K562 (cell line): ENCODE measurements at regions not wholly inside any gene's neighbourhood (a gene's known extent, or its start where the extent isn't known, plus 50 kb on each side); places are given as distances from the start of the nearest gene placed in this dataset.

Experiments
- ATAC-seq: fragments of 200-7000 bp; cut with Tn5 transposase; 3 replicates; pipeline ENCODE4 v1.9.1; 2020; ENCODE audit warnings: moderate library complexity
- BruUV-seq: library from RNA; stranded (reverse); fragments of 400-500 nt; replicated peaks from 2 replicates; lab custom pipeline; 2021; lab: Mats Ljungman, UMichigan
- CTCF ChIA-PET: fragments of 300-600 bp; formaldehyde crosslinking; extraction: SDS; loops from one replicate; lab custom pipeline; 2021; ENCODE audit warnings: low intra/inter-chr PET ratio; lab: Yijun Ruan, JAX
- POLR2A ChIA-PET: fragments of 300-600, 350-650 bp; sonication (Branson Sonifier 250); formaldehyde crosslinking; extraction: SDS; loops from one replicate; lab custom pipeline; 2021; ENCODE audit warnings: antibody characterized with exemption, inconsistent platforms; lab: Yijun Ruan, JAX
- DNase-seq, 4 experiments: peaks; one replicate each; pipeline versions ENCODE4 v3.0.0 to v3.0.0-alpha.2; 2011 to 2018; ENCODE audit warnings: low spot score in 3 of 4, mixed read lengths in 3 of 4; ENCODE audit errors: extremely low read depth in 1 of 4
- FAIRE-seq: peaks from 2 replicates; lab custom pipeline; 2011; peaks lifted over from hg19 to GRCh38; lab: Jason Lieb, UNC
- H2AFZ ChIP-seq: 2 replicates; pipeline ENCODE4 v1.6.0; 2011; ENCODE audit warnings: low read depth, low read length, control low read depth, inconsistent platforms
- H3K27ac ChIP-seq: fragments of 200-600 bp; 3 replicates; pipeline ENCODE4 v1.8.0; 2011; ENCODE audit warnings: low read depth, mild to moderate bottlenecking, control low read depth, inconsistent platforms, low read length, moderate library complexity, mixed read lengths; ENCODE audit errors: extremely low read depth
- H3K27me3 ChIP-seq, 2 experiments: fragments of 300-600 bp in 1 of 2; 2 replicates in 1 of 2; 3 replicates in 1 of 2; pipeline versions ENCODE4 v1.6.0 to v1.8.0; 2011; ENCODE audit warnings: inconsistent platforms in 2 of 2, low read length in 2 of 2, mild to moderate bottlenecking in 1 of 2, mixed read lengths in 1 of 2, moderate library complexity in 1 of 2; ENCODE audit not compliant: control insufficient read depth in 2 of 2, insufficient read depth in 2 of 2
- H3K36me3 ChIP-seq: fragments of 300-600 bp; 3 replicates; pipeline ENCODE4 v1.8.0; 2011; ENCODE audit warnings: mild to moderate bottlenecking, low read length, inconsistent platforms; ENCODE audit not compliant: control insufficient read depth, insufficient read depth
- H3K4me1 ChIP-seq, 2 experiments: fragments of 200-600 bp in 1 of 2; replicated peaks in 1 of 2; 2 replicates in 1 of 2; 3 replicates in 1 of 2; pipeline versions ENCODE4 v1.5.1 to v1.8.0; 2011; ENCODE audit warnings: inconsistent platforms in 2 of 2, low read length in 2 of 2, mild to moderate bottlenecking in 1 of 2, mixed read lengths in 1 of 2, moderate library complexity in 1 of 2; ENCODE audit not compliant: control insufficient read depth in 2 of 2, insufficient read depth in 2 of 2
- H3K4me2 ChIP-seq: 2 replicates; pipeline ENCODE4 v1.6.1; 2011; ENCODE audit warnings: low read length, control low read depth, inconsistent platforms, mixed read lengths; ENCODE audit not compliant: insufficient read depth
- H3K4me3 ChIP-seq: fragments of 200-600 bp; sonication (generic), shearing (Covaris generic); 2 replicates; pipeline ENCODE4 v1.5.1; 2016; ENCODE audit warnings: control low read depth, inconsistent platforms
- H3K79me2 ChIP-seq: fragments of 200-600 bp; 3 replicates; pipeline ENCODE4 v1.8.0; 2011; ENCODE audit warnings: low read length, inconsistent platforms; ENCODE audit not compliant: control insufficient read depth, insufficient read depth
- H3K9ac ChIP-seq, 2 experiments: 2 replicates each; pipeline versions ENCODE4 v1.6.0 to v1.6.1; 2011; ENCODE audit warnings: low read depth in 2 of 2, low read length in 2 of 2, control low read depth in 1 of 2, inconsistent platforms in 1 of 2, mild to moderate bottlenecking in 1 of 2, mixed read lengths in 1 of 2; ENCODE audit not compliant: insufficient read depth in 1 of 2
- H3K9me1 ChIP-seq: one replicate; pipeline ENCODE4 v1.6.0; 2011; ENCODE audit warnings: inconsistent platforms, mild to moderate bottlenecking, low read length, moderate library complexity; ENCODE audit not compliant: control insufficient read depth, insufficient read depth
- H3K9me3 ChIP-seq: replicated peaks from 2 replicates; pipeline ENCODE4 v1.5.1; 2011; ENCODE audit warnings: low read depth, low read length, inconsistent platforms; ENCODE audit not compliant: control insufficient read depth, insufficient read depth
- H4K20me1 ChIP-seq: replicated peaks from 2 replicates; pipeline ENCODE4 v1.6.1; 2011; ENCODE audit warnings: low read length, inconsistent platforms, mixed read lengths; ENCODE audit not compliant: control insufficient read depth, insufficient read depth
- CAMTA2 ChIP-seq: fragments of 250-450 bp; sonication (Bioruptor Pico); conservative IDR thresholded peaks from 2 replicates; pipeline ENCODE4 v1.5.1; 2022
- CREB1 ChIP-seq, 2 experiments: sonication (generic) in 1 of 2; formaldehyde crosslinking in 1 of 2; IDR thresholded peaks; 2 replicates each; pipeline versions ENCODE4 v1.6.1 to v1.8.0; 2012 to 2022; ENCODE audit warnings: inconsistent platforms in 1 of 2, mild to moderate bottlenecking in 1 of 2, missing genetic modification reagents in 1 of 2, moderate library complexity in 1 of 2
- GATAD2A ChIP-seq: fragments of 450-650 bp; IDR thresholded peaks from 2 replicates; pipeline ENCODE4 v1.6.1; 2017
- PHF20 ChIP-seq: fragments of 450-650 bp; IDR thresholded peaks from 2 replicates; pipeline ENCODE4 v1.6.1; 2018; ENCODE audit not compliant: partially characterized antibody
- RBM15 ChIP-seq: fragments of 200-400 bp; formaldehyde crosslinking; IDR thresholded peaks from 2 replicates; pipeline ENCODE4 v1.6.1; 2018; ENCODE audit warnings: mild to moderate bottlenecking, low read length, moderate library complexity; ENCODE audit not compliant: insufficient read depth
- TAF9B ChIP-seq: fragments of 450-650 bp; IDR thresholded peaks from 2 replicates; pipeline ENCODE4 v1.6.1; 2018; ENCODE audit warnings: mild to moderate bottlenecking; ENCODE audit not compliant: partially characterized antibody
- WGBS: fragments of 100-300 bp; shearing (Covaris generic); methylation state at CpG from one replicate; pipeline ENCODE4 v1.1.6; 2016; ENCODE audit warnings: low coverage, mixed read lengths; ENCODE audit not compliant: insufficient coverage; ENCODE audit errors: missing lambda C conversion rate; 5-methylcytosine and 5-hydroxymethylcytosine counted together
- in situ Hi-C: fragments of 300-500 bp; cut with MboI; formaldehyde crosslinking; loops from 4 replicates; pipeline ENCODE4 v1.15.0; 2018; ENCODE audit warnings: inconsistent platforms, mixed read lengths
- intact Hi-C: fragments of 100-400 bp; cut with micrococcal nuclease; formaldehyde crosslinking; loops from 2 replicates; pipeline ENCODE4 v1.14.2; 2022
- TF ChIP-seq, protein P1 (sequence below): fragments of 250-450 bp; sonication (Bioruptor Pico); IDR thresholded peaks from 2 replicates; pipeline ENCODE4 v1.8.0; 2022; ENCODE audit warnings: inconsistent platforms, mild to moderate bottlenecking, moderate library complexity, borderline replicate concordance
- TF ChIP-seq, protein P2 (sequence below): fragments of 450-650 bp; formaldehyde crosslinking; IDR thresholded peaks from 2 replicates; pipeline ENCODE4 v1.4.0; 2020; ENCODE audit warnings: mild to moderate bottlenecking, mixed read lengths

GRCh38 chr15:69578787-69579583 lies 126.4 kb downstream of the RPLP1 start:
- ChIA-PET CTCF (no interaction called here), POLR2A (no interaction called here)
- Histone ChIP-seq H3K27me3 (peaks cover 11 to 38% of the 10 kb centered on the region in 2 experiments), H3K9ac (no peak overlapping the region), H3K4me2 (no peak overlapping the region), H2AFZ (no peak overlapping the region), H3K4me1 (no peaks in the 10 kb centered on the region), H3K79me2 (no peaks in the 10 kb centered on the region), H3K4me3 (no peak overlapping the region), H3K36me3 (no peaks in the 10 kb centered on the region), H3K9me3 (no peaks in the 10 kb centered on the region), H3K27ac (no peak overlapping the region), H3K9me1 (no peaks in the 10 kb centered on the region)
- FAIRE-seq: no peak
- ATAC-seq: no peak
- in situ Hi-C loops: no loop called here
- under 1% methylated on average over 15 of the region's 15 CpGs for WGBS
- no peak for DNase-seq
- BruUV-seq: no TSS peak
- TF ChIP-seq GATAD2A (no peak), CREB1 (IDR thresholded peaks at IDR 0.05) (no peak), CREB1 (CRISPR knock-in tag; IDR thresholded peaks at IDR 0.05) (no peak), PHF20 (no peak), CAMTA2 (CRISPR knock-in tag) (no peak), RBM15 (no peak), TAF9B (no peak)
- TF ChIP-seq, protein P1, sequence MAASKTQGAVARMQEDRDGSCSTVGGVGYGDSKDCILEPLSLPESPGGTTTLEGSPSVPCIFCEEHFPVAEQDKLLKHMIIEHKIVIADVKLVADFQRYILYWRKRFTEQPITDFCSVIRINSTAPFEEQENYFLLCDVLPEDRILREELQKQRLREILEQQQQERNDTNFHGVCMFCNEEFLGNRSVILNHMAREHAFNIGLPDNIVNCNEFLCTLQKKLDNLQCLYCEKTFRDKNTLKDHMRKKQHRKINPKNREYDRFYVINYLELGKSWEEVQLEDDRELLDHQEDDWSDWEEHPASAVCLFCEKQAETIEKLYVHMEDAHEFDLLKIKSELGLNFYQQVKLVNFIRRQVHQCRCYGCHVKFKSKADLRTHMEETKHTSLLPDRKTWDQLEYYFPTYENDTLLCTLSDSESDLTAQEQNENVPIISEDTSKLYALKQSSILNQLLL (CRISPR knock-in tag): no peak
- TF ChIP-seq, protein P2, sequence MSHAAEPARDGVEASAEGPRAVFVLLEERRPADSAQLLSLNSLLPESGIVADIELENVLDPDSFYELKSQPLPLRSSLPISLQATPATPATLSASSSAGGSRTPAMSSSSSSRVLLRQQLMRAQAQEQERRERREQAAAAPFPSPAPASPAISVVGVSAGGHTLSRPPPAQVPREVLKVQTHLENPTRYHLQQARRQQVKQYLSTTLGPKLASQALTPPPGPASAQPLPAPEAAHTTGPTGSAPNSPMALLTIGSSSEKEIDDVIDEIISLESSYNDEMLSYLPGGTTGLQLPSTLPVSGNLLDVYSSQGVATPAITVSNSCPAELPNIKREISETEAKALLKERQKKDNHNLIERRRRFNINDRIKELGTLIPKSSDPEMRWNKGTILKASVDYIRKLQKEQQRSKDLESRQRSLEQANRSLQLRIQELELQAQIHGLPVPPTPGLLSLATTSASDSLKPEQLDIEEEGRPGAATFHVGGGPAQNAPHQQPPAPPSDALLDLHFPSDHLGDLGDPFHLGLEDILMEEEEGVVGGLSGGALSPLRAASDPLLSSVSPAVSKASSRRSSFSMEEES (CRISPR knock-in tag): no peak
- TF ChIP-seq, all 486 proteins: peak for 0
- intact Hi-C loops: no loop called here
- H4K20me1 ChIP-seq: peaks cover 8% of the 10 kb centered on the region; the same call in 1 of the 2 replicates
